Panc1 (cell line): ENCODE measurements at regions not wholly inside any gene's neighbourhood (a gene's known extent, or its start where the extent isn't known, plus 50 kb on each side); places are given as distances from the start of the nearest gene placed in this dataset.

ENCODE experiments used
- ATAC-seq: fragments of 200-7000 bp; cut with Tn5 transposase; 2 replicates; pipeline ENCODE4 v1.9.1; 2020; ENCODE audit warnings: mild to moderate bottlenecking, moderate library complexity
- BruUV-seq: library from RNA; stranded (reverse); fragments of 400-500 nt; replicated peaks from 2 replicates; lab custom pipeline; 2021; lab: Mats Ljungman, UMichigan
- CTCF ChIA-PET: fragments of 300-600 bp; sonication (Branson Sonifier 250); formaldehyde crosslinking; loops from one replicate; lab custom pipeline; 2022; ENCODE audit warnings: antibody characterized with exemption; lab: Charles Lee
- POLR2A ChIA-PET: fragments of 300-600 bp; sonication (Branson Sonifier 250); formaldehyde crosslinking; loops from one replicate; lab custom pipeline; 2022; ENCODE audit warnings: antibody characterized with exemption; lab: Charles Lee
- DNase-seq: peaks from one replicate; pipeline ENCODE4 v3.0.0-alpha.2; 2010; ENCODE audit warnings: low read depth, low spot score
- H3K27ac ChIP-seq: 2 replicates; pipeline ENCODE4 v1.5.1; 2011; ENCODE audit warnings: mild to moderate bottlenecking, low read length, inconsistent platforms
- H3K27me3 ChIP-seq: fragments of 200-500 bp; sonication (Bioruptor generic); 2 replicates; pipeline ENCODE4 v1.6.0; 2014; ENCODE audit warnings: low read length, inconsistent platforms; ENCODE audit not compliant: control insufficient read depth, insufficient read depth
- H3K36me3 ChIP-seq: fragments of 200-500 bp; sonication (Bioruptor generic); 2 replicates; pipeline ENCODE4 v1.5.1; 2014; ENCODE audit warnings: inconsistent platforms, mild to moderate bottlenecking, low read length, moderate library complexity; ENCODE audit not compliant: control insufficient read depth, insufficient read depth
- H3K4me1 ChIP-seq: 2 replicates; pipeline ENCODE4 v1.5.1; 2011; ENCODE audit warnings: inconsistent platforms, mild to moderate bottlenecking, low read length, moderate library complexity; ENCODE audit not compliant: control insufficient read depth, insufficient read depth
- H3K4me3 ChIP-seq, 2 experiments: 2 replicates each; pipeline ENCODE4 v1.5.1; 2011 to 2012; ENCODE audit warnings: low read depth in 2 of 2, low read length in 2 of 2, mild to moderate bottlenecking in 2 of 2, inconsistent platforms in 1 of 2, moderate library complexity in 1 of 2
- H3K9me3 ChIP-seq: fragments of 200-500 bp; sonication (Bioruptor generic); 2 replicates; pipeline ENCODE4 v1.5.1; 2014; ENCODE audit warnings: low read depth, mild to moderate bottlenecking, inconsistent platforms, low read length, moderate library complexity; ENCODE audit not compliant: control insufficient read depth, insufficient read depth
- POLR2AphosphoS5 ChIP-seq: IDR thresholded peaks from 2 replicates; pipeline ENCODE4 v1.6.1; 2012; ENCODE audit warnings: mild to moderate bottlenecking, low read depth, low read length, moderate library complexity
- SIN3A ChIP-seq: IDR thresholded peaks from 2 replicates; pipeline ENCODE4 v1.6.1; 2012; ENCODE audit warnings: low read depth, mild to moderate bottlenecking, low read length, moderate library complexity, borderline replicate concordance; ENCODE audit not compliant: insufficient read depth
- TCF7L2 ChIP-seq: IDR thresholded peaks from 2 replicates; pipeline ENCODE4 v1.6.1; 2011; ENCODE audit warnings: mild to moderate bottlenecking, low read depth, low read length, inconsistent platforms
- in situ Hi-C: cut with HindIII; loops from 2 replicates; pipeline ENCODE4 v1.10.0; 2016; ENCODE audit warnings: low sequenced_read_pairs, low pct_unique_long_range_greater_than_20kb
- intact Hi-C: fragments of 100-400 bp; cut with micrococcal nuclease; formaldehyde crosslinking; loops from one replicate; pipeline ENCODE4 v1.10.0; 2022; ENCODE audit not compliant: unreplicated experiment
- TF ChIP-seq, protein P1 (sequence below), 2 experiments: IDR thresholded peaks; 2 replicates each; pipeline ENCODE4 v1.6.1; 2011 to 2012; ENCODE audit warnings: low read depth in 2 of 2, control low read depth in 1 of 2, low read length in 1 of 2, mild to moderate bottlenecking in 1 of 2, moderate library complexity in 1 of 2; ENCODE audit not compliant: insufficient read depth in 1 of 2
- TF ChIP-seq, protein P2 (sequence below): fragments of 450-650 bp; IDR thresholded peaks from 2 replicates; pipeline ENCODE4 v1.5.1; 2017; ENCODE audit warnings: mild to moderate bottlenecking

DNA sequence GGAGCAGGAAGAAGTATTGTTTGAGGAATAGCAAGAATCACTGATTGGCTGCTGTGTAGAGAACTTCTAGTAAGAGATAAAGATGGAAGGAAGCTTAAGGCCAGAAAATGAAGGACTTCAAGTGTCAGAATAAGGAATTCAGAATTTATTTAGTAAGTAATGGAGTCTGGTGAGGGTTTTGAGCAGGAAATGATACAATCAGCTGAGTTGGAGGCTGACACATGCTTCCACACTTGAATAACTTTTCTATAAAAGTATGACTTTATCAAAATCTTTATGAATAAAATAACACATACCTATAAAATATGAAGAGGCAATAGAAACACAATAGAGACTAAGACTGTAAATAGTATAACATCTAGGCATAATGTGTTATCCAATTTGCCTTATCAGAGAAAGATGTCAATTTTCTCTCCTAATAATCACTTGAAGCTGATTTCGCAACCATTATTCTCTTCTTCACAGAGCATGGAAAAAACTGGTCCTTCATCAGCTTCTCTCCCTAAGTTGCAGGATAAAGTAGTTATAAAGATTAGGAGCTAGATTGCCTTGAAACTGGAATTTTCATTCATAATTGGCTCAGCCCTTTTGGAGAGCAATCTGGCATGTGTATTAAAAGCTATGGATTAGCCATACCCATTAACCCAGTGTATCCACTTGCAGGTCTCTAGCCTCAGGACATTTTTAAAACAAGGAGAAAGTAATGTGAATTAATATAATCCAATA is 143.4 kb downstream of the ZNF608 start:
- intact Hi-C loops = no loop called here
- CTCF ChIA-PET = no interaction called here
- no peak for DNase-seq

DNA sequence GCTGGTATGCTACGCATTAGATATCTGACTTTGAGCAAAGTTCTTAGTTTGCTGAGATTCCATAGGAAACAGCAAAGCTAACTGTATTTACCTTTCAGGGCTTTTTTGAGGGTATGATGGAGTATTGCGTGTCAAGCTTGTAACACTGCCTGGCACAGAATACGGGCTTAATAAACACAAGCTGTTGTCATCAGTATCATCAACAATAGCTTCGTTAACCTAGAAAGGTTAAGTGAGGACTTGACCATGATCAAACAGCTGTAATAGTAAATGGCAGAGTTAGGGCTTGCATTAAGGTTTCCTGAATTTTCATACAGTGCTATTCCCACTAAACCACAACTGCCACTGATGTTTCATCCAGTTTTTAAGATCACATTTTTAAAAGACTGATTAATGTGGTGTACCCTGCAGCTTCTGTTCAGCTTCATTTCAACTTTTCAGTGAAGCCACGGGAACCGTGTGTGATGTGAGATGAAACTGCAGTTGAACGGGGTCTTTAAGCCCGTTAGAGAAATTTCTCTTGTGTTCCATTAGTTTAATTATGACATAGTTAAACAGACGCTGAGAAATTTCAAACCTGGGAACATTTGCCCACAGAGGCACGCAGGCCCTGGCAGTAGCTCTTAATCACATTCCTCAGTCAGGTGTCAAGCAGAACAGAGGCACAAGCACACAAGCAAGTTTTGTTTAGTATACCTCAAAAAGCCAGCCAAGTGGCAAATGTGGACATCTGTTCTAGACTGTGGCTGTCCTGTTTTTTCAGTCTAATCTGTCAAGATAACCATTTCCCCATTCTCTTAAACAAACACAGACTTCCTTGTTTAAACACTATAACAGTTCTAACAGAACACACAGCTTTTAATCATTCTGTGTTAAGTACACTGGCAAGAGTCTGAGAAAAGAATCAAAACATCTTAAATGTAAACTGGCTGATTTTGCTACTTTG is 147.1 kb downstream of the ZNF608 start:
- peak overlapping the region; percentile 97 for H3K27ac ChIP-seq
- no TSS peak for BruUV-seq
- no peaks in the 10 kb centered on the region for H3K36me3 ChIP-seq
- ChIA-PET POLR2A (interaction anchor here (0.6 to 1.2 kb wide), 3 partner anchors 146 to 898 kb away, joined by 3 read pairs; no protein-coding TSS in a partner anchor), CTCF (interaction anchor here (0.5 kb wide), 1 partner anchor 948 kb away, joined by 3 read pairs; no protein-coding TSS in a partner anchor)
- H3K9me3 ChIP-seq = no peaks in the 10 kb centered on the region
- intact Hi-C loops (no loop called here), in situ Hi-C loops (no loop called here)
- H3K4me3 ChIP-seq = peak overlapping the region in 1 of 2 experiments; percentile 19; a peak in 2 of 4 replicates
- peaks cover 47% of the 10 kb centered on the region for H3K4me1 ChIP-seq
- no peaks in the 10 kb centered on the region for H3K27me3 ChIP-seq
- DNase-seq = peak; percentile 43
- TF ChIP-seq POLR2AphosphoS5 (peak; percentile 85; the same call in 1 of the 2 replicates), SIN3A (no peak), TCF7L2 (peak; percentile 92)
- TF ChIP-seq, protein P1, sequence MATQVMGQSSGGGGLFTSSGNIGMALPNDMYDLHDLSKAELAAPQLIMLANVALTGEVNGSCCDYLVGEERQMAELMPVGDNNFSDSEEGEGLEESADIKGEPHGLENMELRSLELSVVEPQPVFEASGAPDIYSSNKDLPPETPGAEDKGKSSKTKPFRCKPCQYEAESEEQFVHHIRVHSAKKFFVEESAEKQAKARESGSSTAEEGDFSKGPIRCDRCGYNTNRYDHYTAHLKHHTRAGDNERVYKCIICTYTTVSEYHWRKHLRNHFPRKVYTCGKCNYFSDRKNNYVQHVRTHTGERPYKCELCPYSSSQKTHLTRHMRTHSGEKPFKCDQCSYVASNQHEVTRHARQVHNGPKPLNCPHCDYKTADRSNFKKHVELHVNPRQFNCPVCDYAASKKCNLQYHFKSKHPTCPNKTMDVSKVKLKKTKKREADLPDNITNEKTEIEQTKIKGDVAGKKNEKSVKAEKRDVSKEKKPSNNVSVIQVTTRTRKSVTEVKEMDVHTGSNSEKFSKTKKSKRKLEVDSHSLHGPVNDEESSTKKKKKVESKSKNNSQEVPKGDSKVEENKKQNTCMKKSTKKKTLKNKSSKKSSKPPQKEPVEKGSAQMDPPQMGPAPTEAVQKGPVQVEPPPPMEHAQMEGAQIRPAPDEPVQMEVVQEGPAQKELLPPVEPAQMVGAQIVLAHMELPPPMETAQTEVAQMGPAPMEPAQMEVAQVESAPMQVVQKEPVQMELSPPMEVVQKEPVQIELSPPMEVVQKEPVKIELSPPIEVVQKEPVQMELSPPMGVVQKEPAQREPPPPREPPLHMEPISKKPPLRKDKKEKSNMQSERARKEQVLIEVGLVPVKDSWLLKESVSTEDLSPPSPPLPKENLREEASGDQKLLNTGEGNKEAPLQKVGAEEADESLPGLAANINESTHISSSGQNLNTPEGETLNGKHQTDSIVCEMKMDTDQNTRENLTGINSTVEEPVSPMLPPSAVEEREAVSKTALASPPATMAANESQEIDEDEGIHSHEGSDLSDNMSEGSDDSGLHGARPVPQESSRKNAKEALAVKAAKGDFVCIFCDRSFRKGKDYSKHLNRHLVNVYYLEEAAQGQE (IDR thresholded peaks at IDR 0.05; ENCODE audit: insufficient read depth in 1 of 2, low read depth in 2 of 2, low read length in 1 of 2) = no peak
- TF ChIP-seq, protein P2, sequence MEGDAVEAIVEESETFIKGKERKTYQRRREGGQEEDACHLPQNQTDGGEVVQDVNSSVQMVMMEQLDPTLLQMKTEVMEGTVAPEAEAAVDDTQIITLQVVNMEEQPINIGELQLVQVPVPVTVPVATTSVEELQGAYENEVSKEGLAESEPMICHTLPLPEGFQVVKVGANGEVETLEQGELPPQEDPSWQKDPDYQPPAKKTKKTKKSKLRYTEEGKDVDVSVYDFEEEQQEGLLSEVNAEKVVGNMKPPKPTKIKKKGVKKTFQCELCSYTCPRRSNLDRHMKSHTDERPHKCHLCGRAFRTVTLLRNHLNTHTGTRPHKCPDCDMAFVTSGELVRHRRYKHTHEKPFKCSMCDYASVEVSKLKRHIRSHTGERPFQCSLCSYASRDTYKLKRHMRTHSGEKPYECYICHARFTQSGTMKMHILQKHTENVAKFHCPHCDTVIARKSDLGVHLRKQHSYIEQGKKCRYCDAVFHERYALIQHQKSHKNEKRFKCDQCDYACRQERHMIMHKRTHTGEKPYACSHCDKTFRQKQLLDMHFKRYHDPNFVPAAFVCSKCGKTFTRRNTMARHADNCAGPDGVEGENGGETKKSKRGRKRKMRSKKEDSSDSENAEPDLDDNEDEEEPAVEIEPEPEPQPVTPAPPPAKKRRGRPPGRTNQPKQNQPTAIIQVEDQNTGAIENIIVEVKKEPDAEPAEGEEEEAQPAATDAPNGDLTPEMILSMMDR = no peak
- ATAC-seq = peak; percentile 83

More for the DNA sequence above, 143.4 kb downstream of the ZNF608 start:
- in situ Hi-C loops = no loop called here
- peaks cover 40% of the 10 kb centered on the region for H3K4me1 ChIP-seq
- no peaks in the 10 kb centered on the region for H3K36me3 ChIP-seq
- no TSS peak for BruUV-seq
- no peak for TF ChIP-seq TCF7L2
- TF ChIP-seq, protein P1 (IDR thresholded peaks at IDR 0.05; ENCODE audit: insufficient read depth in 1 of 2, low read depth in 2 of 2, low read length in 1 of 2) = no peak
- no peak for TF ChIP-seq POLR2AphosphoS5
- TF ChIP-seq, protein P2 = no peak
- TF ChIP-seq SIN3A = no peak
- H3K27ac ChIP-seq = peak overlapping the region; percentile 78
- H3K27me3 ChIP-seq = no peaks in the 10 kb centered on the region
- ATAC-seq = no peak
- H3K9me3 ChIP-seq = no peaks in the 10 kb centered on the region
- POLR2A ChIA-PET = interaction anchor here (0.7 kb wide), 1 partner anchor 787 kb away, joined by 5 read pairs; no protein-coding TSS in a partner anchor
- no peak overlapping the region for H3K4me3 ChIP-seq
